PC-9 (cell line): ENCODE measurements at regions not wholly inside any gene's neighbourhood (a gene's known extent, or its start where the extent isn't known, plus 50 kb on each side); places are given as distances from the start of the nearest gene placed in this dataset.

Experiments used
- BruUV-seq: library from RNA; stranded (reverse); fragments of 400-500 nt; replicated peaks from 2 replicates; lab custom pipeline; 2021; lab: Mats Ljungman, UMichigan
- CTCF ChIA-PET: fragments of 300-600 bp; sonication (Branson Sonifier 250); formaldehyde crosslinking; loops from one replicate; lab custom pipeline; 2022; ENCODE audit warnings: antibody characterized with exemption; lab: Charles Lee
- POLR2A ChIA-PET: fragments of 300-600 bp; sonication (Branson Sonifier 250); formaldehyde crosslinking; loops from one replicate; lab custom pipeline; 2022; ENCODE audit warnings: antibody characterized with exemption; ENCODE audit not compliant: unreplicated experiment; lab: Charles Lee
- DNase-seq, 2 experiments: peaks; one replicate each; pipeline versions ENCODE4 v3.0.0 to v3.0.0-alpha.2; 2015 to 2022; ENCODE audit warnings: mixed read lengths in 1 of 2
- H2AFZ ChIP-seq: fragments of 200-600 bp; sonication (generic); 2 replicates; pipeline ENCODE4 v1.8.1; 2017; ENCODE audit warnings: antibody characterized with exemption
- H3F3A ChIP-seq: fragments of 200-600 bp; sonication (generic); 2 replicates; pipeline ENCODE4 v1.8.1; 2017; ENCODE audit warnings: antibody characterized with exemption, mild to moderate bottlenecking, low read depth; ENCODE audit not compliant: insufficient read depth
- H3K27ac ChIP-seq: fragments of 200-600 bp; sonication (generic); 2 replicates; pipeline ENCODE4 v1.6.1; 2016; ENCODE audit warnings: mixed run types
- H3K27me3 ChIP-seq: fragments of 200-600 bp; sonication (generic); 2 replicates; pipeline ENCODE4 v1.6.1; 2016; ENCODE audit warnings: low read depth, mixed run types; ENCODE audit not compliant: insufficient read depth
- H3K36me3 ChIP-seq: fragments of 200-600 bp; sonication (generic); 2 replicates; pipeline ENCODE4 v1.6.1; 2016; ENCODE audit warnings: low read depth, mixed run types
- H3K4me1 ChIP-seq: fragments of 200-600 bp; sonication (generic); replicated peaks from 2 replicates; pipeline ENCODE4 v1.6.1; 2016; ENCODE audit warnings: mixed run types; ENCODE audit not compliant: insufficient read depth
- H3K4me2 ChIP-seq: fragments of 200-600 bp; sonication (generic); 2 replicates; pipeline ENCODE4 v1.6.1; 2017; ENCODE audit warnings: mixed run types
- H3K4me3 ChIP-seq: fragments of 200-600 bp; sonication (generic); 2 replicates; pipeline ENCODE4 v1.6.1; 2016; ENCODE audit warnings: mixed run types
- H3K79me2 ChIP-seq: fragments of 200-600 bp; sonication (generic); 2 replicates; pipeline ENCODE4 v1.6.1; 2017; ENCODE audit warnings: low read depth, mixed run types
- H3K9me2 ChIP-seq: fragments of 200-600 bp; sonication (generic); 2 replicates; pipeline ENCODE4 v1.8.1; 2017; ENCODE audit warnings: mild to moderate bottlenecking; ENCODE audit not compliant: insufficient read depth
- H3K9me3 ChIP-seq: fragments of 200-600 bp; sonication (generic); 2 replicates; pipeline ENCODE4 v1.8.1; 2016; ENCODE audit warnings: low read depth; ENCODE audit not compliant: insufficient read depth
- H4K20me1 ChIP-seq: fragments of 200-600 bp; sonication (generic); 2 replicates; pipeline ENCODE4 v1.8.1; 2017; ENCODE audit not compliant: insufficient read depth
- EZH2 ChIP-seq: fragments of 200-600 bp; sonication (generic); IDR thresholded peaks from 2 replicates; pipeline ENCODE4 v1.8.0; 2017; ENCODE audit warnings: antibody characterized with exemption, low read depth
- intact Hi-C: fragments of 100-400 bp; cut with micrococcal nuclease; formaldehyde crosslinking; loops from one replicate; pipeline ENCODE4 v1.10.0; 2022; ENCODE audit not compliant: unreplicated experiment
- TF ChIP-seq, protein P1 (sequence below): fragments of 200-600 bp; sonication (generic); conservative IDR thresholded peaks from 2 replicates; pipeline ENCODE4 v1.6.1; 2017; ENCODE audit warnings: mixed run types, antibody characterized with exemption, mild to moderate bottlenecking, moderate library complexity

DNA sequence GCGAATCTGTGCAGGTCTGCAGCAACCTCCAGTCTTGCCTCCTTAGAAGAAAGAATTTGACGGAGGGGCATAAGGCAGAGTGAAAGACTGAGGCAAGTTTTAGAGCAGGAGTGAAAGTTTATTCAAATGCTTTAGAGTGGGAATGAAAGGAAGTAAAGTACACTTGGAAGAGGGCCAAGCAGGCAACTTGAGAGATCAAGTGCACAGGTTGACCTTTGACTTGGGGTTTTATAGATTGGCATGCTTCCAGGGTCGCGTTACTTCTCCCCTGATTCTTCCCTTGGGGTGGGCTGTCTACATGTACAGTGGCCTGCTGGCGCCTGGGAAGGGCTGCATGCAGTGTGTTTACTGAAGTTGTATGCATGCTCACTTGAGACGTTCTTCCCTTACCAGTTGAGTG, 127.2 kb upstream of the FER start:
- POLR2A ChIA-PET = no interaction called here
- no peak overlapping the region for H3K4me3 ChIP-seq
- intact Hi-C loops = no loop called here
- no peaks in the 10 kb centered on the region for H3F3A ChIP-seq
- H3K27ac ChIP-seq = no peak overlapping the region
- TF ChIP-seq, protein P1, sequence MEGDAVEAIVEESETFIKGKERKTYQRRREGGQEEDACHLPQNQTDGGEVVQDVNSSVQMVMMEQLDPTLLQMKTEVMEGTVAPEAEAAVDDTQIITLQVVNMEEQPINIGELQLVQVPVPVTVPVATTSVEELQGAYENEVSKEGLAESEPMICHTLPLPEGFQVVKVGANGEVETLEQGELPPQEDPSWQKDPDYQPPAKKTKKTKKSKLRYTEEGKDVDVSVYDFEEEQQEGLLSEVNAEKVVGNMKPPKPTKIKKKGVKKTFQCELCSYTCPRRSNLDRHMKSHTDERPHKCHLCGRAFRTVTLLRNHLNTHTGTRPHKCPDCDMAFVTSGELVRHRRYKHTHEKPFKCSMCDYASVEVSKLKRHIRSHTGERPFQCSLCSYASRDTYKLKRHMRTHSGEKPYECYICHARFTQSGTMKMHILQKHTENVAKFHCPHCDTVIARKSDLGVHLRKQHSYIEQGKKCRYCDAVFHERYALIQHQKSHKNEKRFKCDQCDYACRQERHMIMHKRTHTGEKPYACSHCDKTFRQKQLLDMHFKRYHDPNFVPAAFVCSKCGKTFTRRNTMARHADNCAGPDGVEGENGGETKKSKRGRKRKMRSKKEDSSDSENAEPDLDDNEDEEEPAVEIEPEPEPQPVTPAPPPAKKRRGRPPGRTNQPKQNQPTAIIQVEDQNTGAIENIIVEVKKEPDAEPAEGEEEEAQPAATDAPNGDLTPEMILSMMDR = no peak
- no peak for TF ChIP-seq EZH2
- H3K79me2 ChIP-seq = no peaks in the 10 kb centered on the region
- H3K4me2 ChIP-seq = no peak overlapping the region
- no peak overlapping the region for H2AFZ ChIP-seq
- CTCF ChIA-PET = no interaction called here
- no peak for DNase-seq
- no TSS peak for BruUV-seq
- no peaks in the 10 kb centered on the region for H3K9me2 ChIP-seq
- no peaks in the 10 kb centered on the region for H4K20me1 ChIP-seq
- H3K27me3 ChIP-seq = no peaks in the 10 kb centered on the region
- H3K36me3 ChIP-seq = no peaks in the 10 kb centered on the region
- H3K4me1 ChIP-seq = no peaks in the 10 kb centered on the region
- no peaks in the 10 kb centered on the region for H3K9me3 ChIP-seq

DNA sequence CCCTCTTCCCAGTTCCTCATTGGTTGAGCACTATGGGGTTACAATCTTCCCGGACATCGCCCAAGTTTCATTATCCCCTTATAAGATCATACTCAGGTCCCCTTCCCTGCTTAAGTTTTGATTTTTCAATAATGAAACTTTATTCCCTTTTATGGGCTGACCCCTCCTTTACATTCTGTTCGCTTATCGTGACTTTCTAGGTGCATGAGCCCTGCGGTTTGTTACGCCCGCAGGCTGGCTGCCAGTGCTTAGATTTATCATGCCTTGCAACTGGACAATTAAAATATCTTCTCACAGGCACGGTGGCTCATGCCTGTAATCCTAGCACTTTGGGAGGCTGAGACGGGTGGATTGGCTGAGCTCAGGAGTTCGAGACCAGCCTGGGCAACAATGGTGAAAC, 127.9 kb upstream of the FER start:
- ChIA-PET CTCF (no interaction called here), POLR2A (no interaction called here)
- intact Hi-C loops = no loop called here
- H3K4me3 ChIP-seq = no peak overlapping the region
- H3K9me2 ChIP-seq = no peaks in the 10 kb centered on the region
- H2AFZ ChIP-seq = no peak overlapping the region
- no peak overlapping the region for H3K4me2 ChIP-seq
- BruUV-seq = no TSS peak
- H3K4me1 ChIP-seq = no peaks in the 10 kb centered on the region
- H3K27me3 ChIP-seq = no peaks in the 10 kb centered on the region
- H3K36me3 ChIP-seq = no peaks in the 10 kb centered on the region
- H3K79me2 ChIP-seq = no peaks in the 10 kb centered on the region
- no peaks in the 10 kb centered on the region for H4K20me1 ChIP-seq
- no peaks in the 10 kb centered on the region for H3K9me3 ChIP-seq
- no peak for DNase-seq
- H3K27ac ChIP-seq = no peak overlapping the region
- no peak for TF ChIP-seq EZH2
- TF ChIP-seq, protein P1 = no peak
- no peaks in the 10 kb centered on the region for H3F3A ChIP-seq

DNA sequence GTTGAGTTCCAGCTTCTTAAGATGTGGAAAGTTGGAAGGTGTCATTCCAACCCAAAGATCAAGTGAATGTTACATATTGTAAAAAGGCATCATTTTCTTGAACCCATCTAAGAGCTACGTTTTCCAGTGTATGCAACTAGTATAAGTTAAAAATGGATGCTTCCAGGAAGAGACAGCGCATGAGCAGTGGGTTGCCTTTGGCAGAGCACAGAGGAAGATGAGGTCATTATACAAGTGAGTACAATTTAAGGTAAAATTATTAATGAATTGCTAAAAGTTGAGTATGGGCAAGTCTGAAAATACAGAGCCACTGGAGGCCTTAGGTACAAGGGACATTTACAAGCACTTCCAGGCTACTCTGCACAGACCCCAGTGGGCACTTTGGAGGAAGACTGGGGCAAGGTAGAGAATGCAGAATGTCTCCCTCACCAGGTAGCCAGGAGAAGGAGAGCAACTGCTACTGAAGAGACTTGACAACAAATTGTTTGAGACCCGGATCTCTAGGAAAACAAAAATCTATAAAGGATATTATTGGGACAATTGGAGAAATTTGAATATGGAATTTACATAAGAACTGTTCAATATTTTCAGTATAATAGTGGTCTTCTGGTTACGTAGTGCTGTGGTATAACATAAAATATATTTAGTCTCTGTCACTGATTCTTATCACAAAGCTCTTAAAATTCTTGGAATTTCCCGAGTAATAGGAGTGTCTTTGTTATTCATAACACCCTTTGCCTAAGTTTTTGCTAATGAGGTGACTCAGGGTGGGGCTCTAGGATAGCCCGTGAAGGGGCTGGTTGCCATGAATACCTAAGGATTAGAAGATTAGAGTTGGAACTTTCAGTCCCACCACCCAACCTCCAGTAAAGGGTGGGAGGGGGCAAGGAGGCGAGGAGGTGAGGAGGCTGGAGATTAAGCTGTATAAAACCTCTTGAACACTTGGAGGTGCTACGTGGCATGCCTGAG, 129.9 kb upstream of the FER start:
- Histone ChIP-seq H3K27ac (no peak overlapping the region), H3K9me2 (no peaks in the 10 kb centered on the region), H3K4me1 (no peaks in the 10 kb centered on the region), H3K27me3 (no peaks in the 10 kb centered on the region), H3K36me3 (no peaks in the 10 kb centered on the region), H3K4me3 (no peak overlapping the region), H3F3A (no peaks in the 10 kb centered on the region), H4K20me1 (no peaks in the 10 kb centered on the region), H3K4me2 (no peak overlapping the region), H3K9me3 (no peaks in the 10 kb centered on the region), H2AFZ (0 out of 2 replicates have a peak overlapping the region, but pooled peaks have one; percentile 8), H3K79me2 (no peaks in the 10 kb centered on the region)
- no TSS peak for BruUV-seq
- POLR2A ChIA-PET = no interaction called here
- no peak for TF ChIP-seq EZH2
- TF ChIP-seq, protein P1 = no peak
- no peak for DNase-seq
- CTCF ChIA-PET = no interaction called here
- intact Hi-C loops = no loop called here
